Mesendoderm (in vitro differentiated cells): ENCODE measurements at regions not wholly inside any gene's neighbourhood (a gene's known extent, or its start where the extent isn't known, plus 50 kb on each side); places are given as distances from the start of the nearest gene placed in this dataset.

ENCODE experiments used
- DNase-seq: peaks from one replicate; pipeline ENCODE4 v3.0.0; 2013
- H2AK5ac ChIP-seq: 2 replicates; pipeline ENCODE4 v1.6.1; 2013; ENCODE audit warnings: low read length, inconsistent platforms
- H2BK120ac ChIP-seq: 2 replicates; pipeline ENCODE4 v1.6.1; 2013; ENCODE audit warnings: low read depth, mild to moderate bottlenecking, low read length, moderate library complexity, mixed read lengths
- H2BK15ac ChIP-seq: replicated peaks from 2 replicates; pipeline ENCODE4 v1.6.1; 2013; ENCODE audit warnings: low read depth, mild to moderate bottlenecking, moderate library complexity
- H2BK5ac ChIP-seq: 2 replicates; pipeline ENCODE4 v1.6.1; 2013; ENCODE audit warnings: low read length, inconsistent platforms
- H3K18ac ChIP-seq: 2 replicates; pipeline ENCODE4 v1.6.1; 2013; ENCODE audit warnings: mild to moderate bottlenecking, low read length, mixed read lengths
- H3K23ac ChIP-seq: one replicate; pipeline ENCODE4 v1.6.1; 2013; ENCODE audit warnings: low read length
- H3K27ac ChIP-seq: 2 replicates; pipeline ENCODE4 v1.5.1; 2013; ENCODE audit warnings: low read depth, mild to moderate bottlenecking, inconsistent platforms, low read length, moderate library complexity
- H3K27me3 ChIP-seq: 2 replicates; pipeline ENCODE4 v1.6.1; 2013; ENCODE audit warnings: low read length, control low read depth, mild to moderate bottlenecking, inconsistent platforms; ENCODE audit not compliant: insufficient read depth, poor library complexity
- H3K36me3 ChIP-seq: 2 replicates; pipeline ENCODE4 v1.6.1; 2013; ENCODE audit warnings: low read length, inconsistent platforms; ENCODE audit not compliant: control insufficient read depth, insufficient read depth
- H3K4ac ChIP-seq: one replicate; pipeline ENCODE4 v1.6.1; 2013; ENCODE audit warnings: low read depth, mild to moderate bottlenecking, low read length, moderate library complexity
- H3K4me1 ChIP-seq: 2 replicates; pipeline ENCODE4 v1.6.1; 2013; ENCODE audit warnings: low read depth, low read length, inconsistent platforms; ENCODE audit not compliant: control insufficient read depth
- H3K4me2 ChIP-seq: 2 replicates; pipeline ENCODE4 v1.6.1; 2013; ENCODE audit warnings: low read length
- H3K4me3 ChIP-seq: 2 replicates; pipeline ENCODE4 v1.5.1; 2013; ENCODE audit warnings: mild to moderate bottlenecking, low read length
- H3K56ac ChIP-seq: one replicate; pipeline ENCODE4 v1.6.1; 2013; ENCODE audit warnings: low read length
- H3K79me1 ChIP-seq: 2 replicates; pipeline ENCODE4 v1.6.1; 2013; ENCODE audit warnings: low read length, inconsistent platforms
- H3K79me2 ChIP-seq: 2 replicates; pipeline ENCODE4 v1.6.1; 2013; ENCODE audit warnings: mild to moderate bottlenecking, low read length; ENCODE audit not compliant: control insufficient read depth, insufficient read depth
- H3K9ac ChIP-seq: 2 replicates; pipeline ENCODE4 v1.6.1; 2013; ENCODE audit warnings: low read length, inconsistent platforms
- H4K5ac ChIP-seq: one replicate; pipeline ENCODE4 v1.6.1; 2013; ENCODE audit warnings: low read length
- H4K8ac ChIP-seq: one replicate; pipeline ENCODE4 v1.6.1; 2013; ENCODE audit warnings: low read depth, mild to moderate bottlenecking, control low read depth, low read length, moderate library complexity
- WGBS: extraction: QIAGEN DNeasy Blood & Tissue Kit; methylation state at CpG from one replicate; pipeline ENCODE4 v1.1.7; 2013; ENCODE audit warnings: low lambda C conversion rate, missing lambda C conversion rate; ENCODE audit not compliant: insufficient coverage; ENCODE audit errors: extremely low coverage; 5-methylcytosine and 5-hydroxymethylcytosine counted together

DNA sequence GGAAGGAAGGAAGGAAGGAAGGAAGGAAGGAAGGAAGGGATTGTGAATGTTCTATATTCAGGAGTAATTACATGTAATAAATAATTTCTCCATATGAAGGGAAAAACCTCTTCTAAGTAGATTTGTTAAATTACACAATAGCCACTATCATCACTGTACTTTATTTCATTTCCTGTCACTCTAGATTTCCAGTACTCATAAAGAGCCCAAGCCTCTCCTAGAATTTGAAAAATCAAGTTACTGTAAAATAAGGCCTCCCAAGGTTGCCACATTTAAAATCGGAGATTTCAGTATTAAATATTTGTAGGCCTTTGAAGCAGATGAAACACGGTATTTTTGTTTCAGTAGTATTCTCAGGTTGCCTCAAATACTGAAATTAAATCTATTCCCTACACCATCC lies 499.0 kb downstream of the CDH10 start:
- Histone ChIP-seq H3K4me1 (no peaks in the 10 kb centered on the region), H3K18ac (no peak overlapping the region), H2BK5ac (no peak overlapping the region), H3K23ac (no peak overlapping the region), H3K79me1 (no peaks in the 10 kb centered on the region), H3K4ac (no peak overlapping the region), H2AK5ac (no peak overlapping the region), H4K8ac (no peak overlapping the region), H4K5ac (no peak overlapping the region), H3K36me3 (no peaks in the 10 kb centered on the region), H3K9ac (no peak overlapping the region), H3K79me2 (no peaks in the 10 kb centered on the region), H2BK120ac (no peak overlapping the region), H2BK15ac (no peak overlapping the region), H3K4me2 (no peak overlapping the region), H3K56ac (no peak overlapping the region), H3K4me3 (no peak overlapping the region), H3K27me3 (no peaks in the 10 kb centered on the region), H3K27ac (no peak overlapping the region)
- DNase-seq: no peak
- WGBS: no CpG with 5 or more reads among the region's 2 CpGs

GRCh38 chr5:24161559-24161958 lies 483.2 kb downstream of the CDH10 start:
- Histone ChIP-seq H3K27me3 (no peaks in the 10 kb centered on the region), H3K27ac (no peak overlapping the region), H3K56ac (no peak overlapping the region), H3K4me3 (no peak overlapping the region), H2BK15ac (no peak overlapping the region), H3K4me2 (no peak overlapping the region), H3K36me3 (no peaks in the 10 kb centered on the region), H3K4ac (no peak overlapping the region), H3K18ac (no peak overlapping the region), H2AK5ac (no peak overlapping the region), H2BK120ac (no peak overlapping the region), H4K8ac (no peak overlapping the region), H2BK5ac (no peak overlapping the region), H4K5ac (no peak overlapping the region), H3K23ac (no peak overlapping the region), H3K79me2 (no peaks in the 10 kb centered on the region), H3K4me1 (no peaks in the 10 kb centered on the region), H3K79me1 (no peaks in the 10 kb centered on the region), H3K9ac (no peak overlapping the region)
- DNase-seq: no peak
- no CpG with 5 or more reads among the region's 2 CpGs for WGBS

GRCh38 chr5:24162343-24162742 lies 482.4 kb downstream of the CDH10 start:
- Histone ChIP-seq H3K23ac (no peak overlapping the region), H3K27ac (no peak overlapping the region), H3K9ac (no peak overlapping the region), H3K79me1 (no peaks in the 10 kb centered on the region), H2BK5ac (no peak overlapping the region), H3K36me3 (no peaks in the 10 kb centered on the region), H3K56ac (no peak overlapping the region), H3K4me1 (no peaks in the 10 kb centered on the region), H2BK15ac (no peak overlapping the region), H3K79me2 (no peaks in the 10 kb centered on the region), H3K4me3 (no peak overlapping the region), H2AK5ac (no peak overlapping the region), H3K27me3 (no peaks in the 10 kb centered on the region), H3K4ac (no peak overlapping the region), H4K5ac (no peak overlapping the region), H3K4me2 (no peak overlapping the region), H2BK120ac (no peak overlapping the region), H4K8ac (no peak overlapping the region), H3K18ac (no peak overlapping the region)
- DNase-seq: no peak

DNA sequence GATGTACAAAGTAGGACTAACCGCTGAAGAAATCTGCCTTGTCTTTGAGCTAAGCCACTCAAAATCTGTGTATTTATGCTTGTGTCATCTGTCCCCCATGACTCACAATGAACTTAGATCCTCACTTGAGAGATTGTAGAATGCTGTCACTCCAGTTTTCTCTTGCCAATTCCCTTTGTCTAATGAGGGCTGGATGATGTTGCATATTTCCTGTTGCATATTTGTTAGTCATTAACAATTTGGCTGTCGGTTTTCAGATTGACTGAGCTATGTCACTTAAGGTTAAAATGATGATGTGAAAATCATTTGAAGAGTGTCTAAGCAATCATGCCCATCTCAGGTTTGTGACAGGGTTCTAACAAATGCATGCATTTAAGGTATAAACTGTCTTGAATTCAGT lies 481.7 kb downstream of the CDH10 start:
- H3K27me3 ChIP-seq: no peaks in the 10 kb centered on the region
- H2BK120ac ChIP-seq: no peak overlapping the region
- no peak overlapping the region for H3K27ac ChIP-seq
- no peaks in the 10 kb centered on the region for H3K4me1 ChIP-seq
- no peaks in the 10 kb centered on the region for H3K79me2 ChIP-seq
- no peak overlapping the region for H2BK15ac ChIP-seq
- H4K8ac ChIP-seq: no peak overlapping the region
- H3K9ac ChIP-seq: no peak overlapping the region
- no peak overlapping the region for H3K56ac ChIP-seq
- H2AK5ac ChIP-seq: no peak overlapping the region
- no peak overlapping the region for H3K4me3 ChIP-seq
- H3K4me2 ChIP-seq: no peak overlapping the region
- no peaks in the 10 kb centered on the region for H3K36me3 ChIP-seq
- no peak for DNase-seq
- no peak overlapping the region for H3K18ac ChIP-seq
- no peak overlapping the region for H2BK5ac ChIP-seq
- H3K23ac ChIP-seq: no peak overlapping the region
- no peaks in the 10 kb centered on the region for H3K79me1 ChIP-seq
- no peak overlapping the region for H3K4ac ChIP-seq
- H4K5ac ChIP-seq: no peak overlapping the region
- WGBS: no CpG with 5 or more reads among the region's 2 CpGs

DNA sequence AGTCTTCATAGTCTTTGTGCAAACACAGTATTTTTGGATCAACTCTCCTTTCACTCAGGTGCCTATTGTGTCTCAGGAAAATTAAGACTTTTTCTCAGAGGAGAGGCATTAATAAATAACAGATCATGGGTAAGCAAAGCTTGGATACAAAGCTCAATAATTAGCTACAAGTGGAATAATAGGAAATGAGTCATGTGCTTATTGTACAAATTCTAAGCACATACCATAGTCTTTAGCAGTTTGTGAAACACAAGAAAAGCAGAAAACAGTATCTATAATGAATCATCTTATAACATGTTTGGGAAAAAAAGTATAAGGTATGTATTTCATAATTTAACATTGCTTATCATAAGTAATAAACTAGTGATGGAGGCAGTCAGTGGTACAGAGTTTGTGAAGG lies 477.0 kb downstream of the CDH10 start:
- H3K27me3 ChIP-seq: no peaks in the 10 kb centered on the region
- no peak overlapping the region for H2AK5ac ChIP-seq
- no peak for DNase-seq
- H3K4me3 ChIP-seq: no peak overlapping the region
- no peak overlapping the region for H3K27ac ChIP-seq
- no peaks in the 10 kb centered on the region for H3K79me2 ChIP-seq
- no peaks in the 10 kb centered on the region for H3K79me1 ChIP-seq
- H2BK15ac ChIP-seq: no peak overlapping the region
- H4K5ac ChIP-seq: no peak overlapping the region
- no peak overlapping the region for H2BK5ac ChIP-seq
- H3K56ac ChIP-seq: no peak overlapping the region
- no peak overlapping the region for H3K4ac ChIP-seq
- H3K4me1 ChIP-seq: no peaks in the 10 kb centered on the region
- no peak overlapping the region for H3K18ac ChIP-seq
- no peak overlapping the region for H3K23ac ChIP-seq
- H3K36me3 ChIP-seq: no peaks in the 10 kb centered on the region
- H2BK120ac ChIP-seq: no peak overlapping the region
- H3K9ac ChIP-seq: no peak overlapping the region
- H3K4me2 ChIP-seq: no peak overlapping the region
- H4K8ac ChIP-seq: no peak overlapping the region

DNA sequence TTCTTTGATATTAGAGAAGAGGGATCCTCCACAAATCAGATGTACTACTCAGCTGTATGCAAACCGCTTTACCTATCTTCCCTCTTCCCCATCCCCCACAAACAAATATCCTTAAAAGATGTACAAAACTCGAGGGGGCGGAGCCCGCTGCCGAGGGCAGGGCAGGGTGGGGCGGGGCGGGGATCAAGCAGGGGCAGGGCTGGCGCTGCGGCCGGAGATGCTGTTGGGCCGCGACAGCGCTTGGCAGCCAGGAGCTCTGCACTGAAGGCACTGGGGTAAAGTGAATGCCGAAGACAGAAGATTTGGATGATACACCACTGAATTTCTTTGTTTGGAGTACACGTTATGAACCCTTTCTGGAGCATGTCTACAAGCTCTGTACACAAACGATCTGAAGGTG lies 474.8 kb downstream of the CDH10 start:
- Histone ChIP-seq H3K36me3 (no peaks in the 10 kb centered on the region), H2BK120ac (no peak overlapping the region), H3K9ac (no peak overlapping the region), H3K56ac (no peak overlapping the region), H4K8ac (no peak overlapping the region), H3K18ac (no peak overlapping the region), H2BK15ac (no peak overlapping the region), H3K4me1 (no peaks in the 10 kb centered on the region), H4K5ac (no peak overlapping the region), H3K79me2 (no peaks in the 10 kb centered on the region), H3K4ac (no peak overlapping the region), H3K4me3 (no peak overlapping the region), H2AK5ac (no peak overlapping the region), H3K4me2 (no peak overlapping the region), H3K79me1 (no peaks in the 10 kb centered on the region), H3K27me3 (no peaks in the 10 kb centered on the region), H3K27ac (no peak overlapping the region), H3K23ac (no peak overlapping the region), H2BK5ac (no peak overlapping the region)
- no peak for DNase-seq
- WGBS: no CpG with 5 or more reads among the region's 16 CpGs
